ENCODE measurements at regions not wholly inside any gene's neighbourhood (a gene's known extent, or its start where the extent isn't known, plus 50 kb on each side); places are given as distances from the start of the nearest gene placed in this dataset.
A peak's percentile ranks its signal among the peaks of the same experiment; 100 is the strongest.

- no peak for DNase-seq
- ATAC-seq: no peak
- no peaks in the 10 kb centered on the region for H3K9me3 ChIP-seq
- no peak overlapping the region for H3K4me3 ChIP-seq
- no peak for TF ChIP-seq CTCF (IDR thresholded peaks at IDR 0.05)
- H3K36me3 ChIP-seq (ENCODE audit: low read depth): no peaks in the 10 kb centered on the region
- intact Hi-C loops (cut with DNase I, micrococcal nuclease): no loop called here
- H3K4me1 ChIP-seq (ENCODE audit: low read depth): peaks cover 42% of the 10 kb centered on the region
Measured at GRCh38 chr5:135137146-135137915, 103.3 kb upstream of the PITX1 start.

DNA sequence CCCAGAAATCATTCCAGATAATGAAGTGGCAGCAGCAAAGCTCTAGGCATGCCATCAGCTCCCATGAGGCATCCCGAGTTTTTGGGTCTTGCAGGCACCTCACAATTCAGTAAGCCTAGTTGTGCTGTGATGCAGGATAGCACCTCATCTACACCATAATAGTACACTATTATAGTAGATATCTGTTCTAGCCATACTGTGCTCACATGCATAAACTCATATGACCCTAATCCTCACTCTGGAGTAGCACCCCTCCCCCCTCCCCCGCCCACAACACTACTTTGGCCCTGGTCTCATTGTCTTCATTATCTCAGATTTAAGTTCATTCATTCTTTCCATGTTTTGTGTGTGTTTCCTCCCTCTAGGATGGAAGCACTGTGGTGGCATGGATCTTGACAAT, 102.5 kb upstream of the PITX1 start:
- ATAC-seq (no peak), DNase-seq (no peak)
- no peak for TF ChIP-seq CTCF (IDR thresholded peaks at IDR 0.05)
- intact Hi-C loops (cut with DNase I, micrococcal nuclease): no loop called here
- Histone ChIP-seq H3K9me3 (no peaks in the 10 kb centered on the region), H3K36me3 (ENCODE audit: low read depth) (no peaks in the 10 kb centered on the region), H3K4me3 (no peak overlapping the region), H3K4me1 (ENCODE audit: low read depth) (peaks cover 42% of the 10 kb centered on the region)

DNA sequence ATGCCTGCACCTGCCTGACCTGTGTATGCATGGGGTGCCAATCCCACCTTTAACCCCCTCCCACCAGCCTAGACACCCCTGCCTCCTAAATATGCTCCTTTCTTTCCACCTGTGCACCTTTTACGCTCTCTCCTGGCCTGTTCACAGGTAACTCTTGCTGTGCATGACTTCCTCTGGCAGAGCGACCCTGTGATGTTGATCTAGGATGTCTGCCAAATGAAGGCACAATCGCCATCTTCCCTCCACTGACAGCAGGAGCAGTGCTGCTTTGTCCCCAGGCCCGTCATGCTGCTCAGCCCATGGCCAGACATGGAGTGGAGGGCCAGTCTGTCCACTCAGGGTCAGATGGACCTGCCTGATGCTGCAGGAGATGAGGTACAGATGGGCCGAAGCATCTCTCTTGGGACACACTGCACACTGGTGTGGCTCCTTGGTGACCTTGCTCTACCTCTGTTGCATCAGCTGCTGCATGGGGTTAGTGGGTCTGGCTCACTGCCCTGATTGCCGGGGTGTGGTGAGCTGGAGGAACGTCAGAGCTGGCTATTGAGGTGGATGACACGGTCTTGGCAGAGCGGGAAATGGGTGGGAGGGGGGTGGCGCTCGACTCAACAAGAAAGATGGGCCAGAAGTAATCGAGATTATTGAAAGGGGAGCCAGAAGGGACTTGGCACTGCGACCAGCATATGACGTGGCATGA, 101.7 kb upstream of the PITX1 start:
- peak; percentile 89 to 90 (median 90) for DNase-seq
- intact Hi-C loops (cut with DNase I, micrococcal nuclease): no loop called here
- no peak overlapping the region for H3K4me3 ChIP-seq
- ATAC-seq: peak; percentile 59
- no peaks in the 10 kb centered on the region for H3K36me3 ChIP-seq (ENCODE audit: low read depth)
- no peaks in the 10 kb centered on the region for H3K9me3 ChIP-seq
- peaks cover 36% of the 10 kb centered on the region for H3K4me1 ChIP-seq (ENCODE audit: low read depth)
- TF ChIP-seq CTCF (IDR thresholded peaks at IDR 0.05): no peak

DNA sequence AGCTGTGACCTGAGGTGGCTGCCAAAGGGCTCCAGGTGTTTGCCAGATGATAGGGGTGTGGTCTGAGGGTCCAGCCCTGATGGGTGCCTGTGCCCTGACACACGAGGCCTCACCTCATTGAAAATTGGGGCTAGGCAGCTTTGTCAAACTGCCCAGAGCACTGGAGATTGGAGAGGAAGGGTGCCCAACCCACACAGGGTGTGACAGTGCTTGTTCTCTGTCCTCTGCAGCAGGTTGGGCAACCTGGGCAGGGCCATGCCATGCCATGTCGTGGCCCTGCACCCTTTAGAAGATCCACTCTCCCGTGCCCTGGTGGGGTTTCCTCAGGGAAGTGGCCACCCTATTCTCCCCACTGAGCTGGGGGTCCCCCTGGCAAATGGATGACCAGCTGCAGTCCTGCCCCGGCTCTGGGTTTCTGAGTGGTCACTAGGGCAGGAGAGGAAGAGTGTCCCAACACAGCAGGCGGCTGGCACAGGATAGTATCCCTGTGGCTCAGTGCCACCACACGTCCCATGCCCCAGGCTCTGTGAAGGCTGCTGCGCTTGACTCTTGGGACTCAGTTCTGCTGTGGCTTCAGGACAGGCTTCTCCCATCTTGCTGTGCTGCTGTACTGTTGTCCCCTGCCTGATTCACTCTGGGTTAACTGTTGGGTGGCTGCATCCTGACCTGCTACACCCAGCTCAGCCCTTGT, 100.8 kb upstream of the PITX1 start:
- ATAC-seq (peak; percentile 69), DNase-seq (peak; percentile 56 to 73 (median 66))
- TF ChIP-seq CTCF (IDR thresholded peaks at IDR 0.05): no peak
- Histone ChIP-seq H3K36me3 (ENCODE audit: low read depth) (no peaks in the 10 kb centered on the region), H3K9me3 (no peaks in the 10 kb centered on the region), H3K4me3 (no peak overlapping the region), H3K4me1 (ENCODE audit: low read depth) (peaks cover 33% of the 10 kb centered on the region)
- intact Hi-C loops (cut with DNase I, micrococcal nuclease): no loop called here

DNA sequence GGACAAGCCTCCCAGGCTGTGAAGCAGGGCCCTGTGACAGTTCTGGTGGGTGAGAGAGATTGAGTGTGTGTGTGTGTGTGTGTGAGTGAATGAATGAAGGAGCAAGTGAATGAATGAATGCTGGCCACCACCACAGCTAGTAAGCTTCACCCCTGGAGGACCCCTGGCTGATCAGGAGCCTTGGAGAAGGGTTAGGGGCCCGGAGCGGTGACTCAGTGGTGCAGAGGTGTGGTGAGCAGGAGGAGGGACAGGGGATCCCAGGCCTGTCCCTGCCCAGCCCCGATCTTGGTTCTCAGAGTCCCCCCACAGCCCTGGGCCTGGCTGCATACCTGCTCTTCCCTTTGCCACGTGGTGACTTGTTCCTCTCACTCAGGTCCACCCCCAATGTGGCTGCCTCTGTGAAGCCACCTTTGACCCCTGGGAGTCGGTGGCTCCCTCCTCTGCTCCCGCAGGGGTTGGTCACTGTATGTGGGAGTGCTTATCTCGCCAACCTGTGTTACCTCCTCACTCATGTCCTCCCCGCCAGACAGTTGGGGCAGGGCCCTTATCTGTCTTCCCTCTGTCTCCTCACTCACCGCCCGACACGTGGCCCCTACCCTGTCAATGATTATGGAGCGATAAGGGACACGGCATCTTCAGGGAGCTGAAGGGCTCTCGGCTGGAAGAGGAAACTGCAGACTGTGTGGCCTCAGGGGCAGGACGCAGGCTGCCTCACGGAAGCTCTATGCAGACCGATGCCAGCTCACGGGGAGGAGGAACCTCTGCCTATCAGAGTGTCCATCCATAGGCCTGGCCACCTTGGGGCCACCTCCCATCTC, 99.9 kb upstream of the PITX1 start:
- Histone ChIP-seq H3K4me3 (no peak overlapping the region), H3K4me1 (ENCODE audit: low read depth) (peaks cover 33% of the 10 kb centered on the region), H3K36me3 (ENCODE audit: low read depth) (no peaks in the 10 kb centered on the region), H3K9me3 (no peaks in the 10 kb centered on the region)
- no peak for TF ChIP-seq CTCF (IDR thresholded peaks at IDR 0.05)
- intact Hi-C loops (cut with DNase I, micrococcal nuclease): no loop called here
- DNase-seq (peak; percentile 85 to 90 (median 86)), ATAC-seq (peak; percentile 79)
